ENCODE measurements at regions not wholly inside any gene's neighbourhood (a gene's known extent, or its start where the extent isn't known, plus 50 kb on each side); places are given as distances from the start of the nearest gene placed in this dataset.

GRCh38 chr12:115709540-115710011 is 567.9 kb downstream of the MED13L start:
- DNase-seq (ENCODE audit: unreplicated experiment): no peak
- no TSS peak for BruUV-seq (replicated peaks)
- ChIA-PET POLR2A (no interaction called here), CTCF (interaction anchor here (0.6 kb wide), 1 partner anchor 11 kb away, joined by 4 read pairs; no protein-coding TSS in a partner anchor)
- Mint-ChIP-seq H3K36me3 (ENCODE audit: insufficient read depth, unreplicated experiment) (no peaks in the 10 kb centered on the region), H3K4me3 (ENCODE audit: unreplicated experiment) (no peak overlapping the region), H3K27me3 (ENCODE audit: insufficient read depth, unreplicated experiment) (peaks cover 39% of the 10 kb centered on the region), H3K27ac (ENCODE audit: low read depth, unreplicated experiment) (no peak overlapping the region), H3K4me1 (ENCODE audit: insufficient read depth, unreplicated experiment) (no peaks in the 10 kb centered on the region), H3K9me3 (ENCODE audit: unreplicated experiment) (peaks cover 18% of the 10 kb centered on the region)
- intact Hi-C loops (cut with micrococcal nuclease): no loop called here
- no peak for TF ChIP-seq CTCF (IDR thresholded peaks at IDR 0.05; ENCODE audit: unreplicated experiment)

DNA sequence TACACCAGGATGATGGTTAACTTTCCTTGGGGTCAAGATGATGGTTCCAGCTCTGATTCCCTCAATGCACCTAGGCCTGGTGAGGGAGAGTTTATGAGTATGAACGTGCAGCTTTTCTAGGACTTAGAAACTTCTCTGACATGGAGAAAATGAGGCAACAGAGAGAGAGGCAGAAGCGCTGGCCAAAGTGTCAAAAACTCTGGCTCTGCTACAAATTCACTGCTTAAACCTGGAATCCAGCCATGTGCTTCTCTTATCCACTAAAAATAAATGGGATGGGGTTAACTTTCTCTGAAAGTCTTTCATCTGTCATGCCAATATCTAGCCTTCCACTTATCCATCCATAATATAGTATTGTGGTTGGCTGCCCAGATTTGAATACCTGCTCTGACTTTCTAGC is 568.7 kb downstream of the MED13L start:
- intact Hi-C loops (cut with micrococcal nuclease): no loop called here

GRCh38 chr12:115700896-115701465 is 576.5 kb downstream of the MED13L start:
- TF ChIP-seq CTCF (IDR thresholded peaks at IDR 0.05; ENCODE audit: unreplicated experiment): no peak
- Mint-ChIP-seq H3K27ac (ENCODE audit: low read depth, unreplicated experiment) (no peak overlapping the region), H3K27me3 (ENCODE audit: insufficient read depth, unreplicated experiment) (no peaks in the 10 kb centered on the region), H3K4me1 (ENCODE audit: insufficient read depth, unreplicated experiment) (no peaks in the 10 kb centered on the region), H3K36me3 (ENCODE audit: insufficient read depth, unreplicated experiment) (no peaks in the 10 kb centered on the region), H3K9me3 (ENCODE audit: unreplicated experiment) (peaks cover 6% of the 10 kb centered on the region), H3K4me3 (ENCODE audit: unreplicated experiment) (no peak overlapping the region)
- DNase-seq (ENCODE audit: unreplicated experiment): no peak
- intact Hi-C loops (cut with micrococcal nuclease): no loop called here
- CTCF ChIA-PET: no interaction called here
- no TSS peak for BruUV-seq (replicated peaks)
- POLR2A ChIA-PET: no interaction called here

More for the DNA sequence above, 568.7 kb downstream of the MED13L start:
- peaks cover 31% of the 10 kb centered on the region for H3K27me3 Mint-ChIP-seq (ENCODE audit: insufficient read depth, unreplicated experiment)
- TF ChIP-seq CTCF (IDR thresholded peaks at IDR 0.05; ENCODE audit: unreplicated experiment): no peak
- H3K4me1 Mint-ChIP-seq (ENCODE audit: insufficient read depth, unreplicated experiment): no peaks in the 10 kb centered on the region
- BruUV-seq (replicated peaks): no TSS peak
- H3K27ac Mint-ChIP-seq (ENCODE audit: low read depth, unreplicated experiment): no peak overlapping the region
- ChIA-PET POLR2A (no interaction called here), CTCF (interaction anchor here (0.6 kb wide), 1 partner anchor 12 kb away, joined by 4 read pairs; no protein-coding TSS in a partner anchor)
- H3K4me3 Mint-ChIP-seq (ENCODE audit: unreplicated experiment): no peak overlapping the region
- H3K36me3 Mint-ChIP-seq (ENCODE audit: insufficient read depth, unreplicated experiment): no peaks in the 10 kb centered on the region
- no peak for DNase-seq (ENCODE audit: unreplicated experiment)
- H3K9me3 Mint-ChIP-seq (ENCODE audit: unreplicated experiment): peaks cover 18% of the 10 kb centered on the region

DNA sequence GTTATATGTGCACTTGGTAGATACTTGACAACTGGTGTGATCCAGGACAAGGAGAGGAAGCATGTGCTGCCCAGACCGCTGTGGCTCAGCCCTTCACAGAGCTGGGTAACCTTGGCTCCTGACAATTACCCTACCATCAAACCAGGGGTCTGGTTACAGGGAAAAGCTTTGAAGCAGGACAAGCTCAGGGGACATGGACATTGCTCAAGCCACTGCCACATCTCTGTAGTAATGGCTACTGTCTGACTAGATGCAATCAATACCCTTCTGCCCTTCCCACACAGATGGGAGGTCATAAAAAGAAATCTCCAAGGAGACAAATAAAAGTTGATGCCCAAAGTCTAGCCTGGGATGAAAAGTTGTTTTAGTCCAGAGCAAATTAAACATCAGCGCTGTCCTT is 577.4 kb downstream of the MED13L start:
- no peaks in the 10 kb centered on the region for H3K27me3 Mint-ChIP-seq (ENCODE audit: insufficient read depth, unreplicated experiment)
- TF ChIP-seq CTCF (IDR thresholded peaks at IDR 0.05; ENCODE audit: unreplicated experiment): no peak
- intact Hi-C loops (cut with micrococcal nuclease): no loop called here
- no peaks in the 10 kb centered on the region for H3K9me3 Mint-ChIP-seq (ENCODE audit: unreplicated experiment)
- no peaks in the 10 kb centered on the region for H3K4me1 Mint-ChIP-seq (ENCODE audit: insufficient read depth, unreplicated experiment)
- POLR2A ChIA-PET: no interaction called here
- no peak for DNase-seq (ENCODE audit: unreplicated experiment)
- no peak overlapping the region for H3K4me3 Mint-ChIP-seq (ENCODE audit: unreplicated experiment)
- CTCF ChIA-PET: no interaction called here
- BruUV-seq (replicated peaks): no TSS peak
- no peak overlapping the region for H3K27ac Mint-ChIP-seq (ENCODE audit: low read depth, unreplicated experiment)
- no peaks in the 10 kb centered on the region for H3K36me3 Mint-ChIP-seq (ENCODE audit: insufficient read depth, unreplicated experiment)
